Spleen (tissue), 7 donors: ENCODE measurements at regions not wholly inside any gene's neighbourhood (a gene's known extent, or its start where the extent isn't known, plus 50 kb on each side); places are given as distances from the start of the nearest gene placed in this dataset.

Experiments used
- CTCF ChIP-seq, 11 experiments: fragments of 200-600 bp in 7 of 11; fragments of 450-650 bp in 4 of 11; sonication (generic) in 4 of 11; IDR thresholded peaks in 8 of 11; conservative IDR thresholded peaks in 3 of 11; 1 replicate in 7 of 11; 2 replicates in 4 of 11; pipeline versions ENCODE4 v1.4.0 to v1.8.0; 2016 to 2021; ENCODE audit warnings: antibody characterized with exemption in 11 of 11, inconsistent platforms in 4 of 11, mild to moderate bottlenecking in 1 of 11
- POLR2A ChIP-seq, 3 donors: fragments of 450-650 bp; IDR thresholded peaks; one replicate each; pipeline ENCODE4 v1.5.1; 2017; ENCODE audit warnings: antibody characterized with exemption in 3 of 3, mild to moderate bottlenecking in 1 of 3
- donor health status: DM: no; HTN: no; CAD: no; lungs with moderate emphysema.
- donor health status: DM: no; HTN: no; CAD: no.
- donor health status: DM: no; HTN: no; CAD: no.

GRCh38 chr16:8375232-8375587 is 215.1 kb downstream of the TMEM114 start:
- no peak for TF ChIP-seq CTCF (IDR thresholded peaks at IDR 0.05 in 8 of 11, conservative IDR thresholded peaks at IDR 0.05 in 3 of 11)
- TF ChIP-seq POLR2A (IDR thresholded peaks at IDR 0.05): no peak
